ENCODE measurements at regions not wholly inside any gene's neighbourhood (a gene's known extent, or its start where the extent isn't known, plus 50 kb on each side); places are given as distances from the start of the nearest gene placed in this dataset.

GRCh38 chr2:238698451-238699306 lies 149.2 kb upstream of the TWIST2 start:
- H3K27ac ChIP-seq (ENCODE audit: low read length), result no peak overlapping the region
- H3K9ac ChIP-seq (ENCODE audit: low read length in 2 of 2), result no peak overlapping the region
- H3K9me3 ChIP-seq (ENCODE audit: control insufficient read depth in 2 of 2, low read length in 2 of 2), result no peaks in the 10 kb centered on the region
- peaks cover 38% of the 10 kb centered on the region for H3K4me1 ChIP-seq (ENCODE audit: control insufficient read depth, insufficient read depth, low read length)
- no peaks in the 10 kb centered on the region for H3K27me3 ChIP-seq (ENCODE audit: control insufficient read depth in 1 of 2, insufficient read depth in 2 of 2, low read length in 2 of 2)
- no peaks in the 10 kb centered on the region for H3K36me3 ChIP-seq (ENCODE audit: control insufficient read depth in 2 of 2, insufficient read depth in 2 of 2, low read length in 2 of 2)
- H3K4me3 ChIP-seq (ENCODE audit: low read length in 2 of 2), result no peak overlapping the region

GRCh38 chr2:238699307-238700116 lies 148.4 kb upstream of the TWIST2 start:
- no peak overlapping the region for H3K9ac ChIP-seq (ENCODE audit: low read length in 2 of 2)
- no peak overlapping the region for H3K27ac ChIP-seq (ENCODE audit: low read length)

GRCh38 chr2:238700117-238700457 lies 147.8 kb upstream of the TWIST2 start:
- Histone ChIP-seq H3K36me3 (ENCODE audit: control insufficient read depth in 2 of 2, insufficient read depth in 2 of 2, low read length in 2 of 2) (no peaks in the 10 kb centered on the region), H3K27me3 (ENCODE audit: control insufficient read depth in 1 of 2, insufficient read depth in 2 of 2, low read length in 2 of 2) (no peaks in the 10 kb centered on the region), H3K27ac (ENCODE audit: low read length) (no peak overlapping the region), H3K9me3 (ENCODE audit: control insufficient read depth in 2 of 2, low read length in 2 of 2) (no peaks in the 10 kb centered on the region), H3K4me1 (ENCODE audit: control insufficient read depth, insufficient read depth, low read length) (peaks cover 32% of the 10 kb centered on the region), H3K4me3 (ENCODE audit: low read length in 2 of 2) (no peak overlapping the region), H3K9ac (ENCODE audit: low read length in 2 of 2) (no peak overlapping the region)

More at GRCh38 chr2:238699307-238700116, 148.4 kb upstream of the TWIST2 start:
- no peak overlapping the region for H3K4me3 ChIP-seq (ENCODE audit: low read length in 2 of 2)
- peaks cover 38% of the 10 kb centered on the region for H3K4me1 ChIP-seq (ENCODE audit: control insufficient read depth, insufficient read depth, low read length)
- no peaks in the 10 kb centered on the region for H3K27me3 ChIP-seq (ENCODE audit: control insufficient read depth in 1 of 2, insufficient read depth in 2 of 2, low read length in 2 of 2)
- no peaks in the 10 kb centered on the region for H3K9me3 ChIP-seq (ENCODE audit: control insufficient read depth in 2 of 2, low read length in 2 of 2)
- H3K36me3 ChIP-seq (ENCODE audit: control insufficient read depth in 2 of 2, insufficient read depth in 2 of 2, low read length in 2 of 2), result no peaks in the 10 kb centered on the region

DNA sequence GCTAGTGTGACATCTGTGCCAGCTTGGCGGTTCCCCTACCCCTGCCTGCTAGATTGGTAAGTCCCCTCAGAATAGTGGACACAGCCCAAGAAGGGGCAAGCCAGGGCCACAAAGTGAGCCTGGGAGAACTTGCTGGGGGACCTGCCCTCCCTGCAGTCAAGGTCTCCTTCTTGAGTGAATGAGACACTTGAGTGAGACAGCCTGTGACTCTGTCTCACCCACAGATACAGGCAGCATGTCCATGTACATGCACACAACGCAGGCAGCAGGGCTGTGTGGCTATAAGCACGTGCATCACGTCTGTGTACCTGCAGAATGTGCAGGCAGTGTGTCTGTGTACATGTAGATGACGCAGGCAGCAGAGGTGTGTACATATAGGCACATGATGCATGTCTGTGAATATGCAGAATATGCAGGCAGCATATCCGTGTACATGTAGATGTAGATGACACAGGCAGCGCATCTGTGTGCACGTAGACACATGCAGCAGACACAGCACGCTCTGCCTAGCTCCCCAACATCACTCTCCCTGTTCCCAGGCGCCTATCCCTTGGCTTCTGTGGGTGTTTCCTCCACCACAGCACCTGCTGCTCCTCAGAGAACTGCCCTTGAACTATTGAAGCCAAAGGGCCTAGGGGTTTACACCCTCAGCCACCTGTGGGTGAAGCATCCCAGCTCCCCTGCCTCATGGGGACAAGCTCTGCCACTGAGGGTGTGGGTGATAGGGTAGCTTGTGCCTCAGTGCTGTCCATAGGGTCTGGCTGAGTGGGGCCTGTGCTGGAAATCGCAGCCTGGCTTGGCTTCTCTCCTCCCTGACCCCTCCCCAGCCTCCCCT lies 147.2 kb upstream of the TWIST2 start:
- no peaks in the 10 kb centered on the region for H3K27me3 ChIP-seq (ENCODE audit: control insufficient read depth in 1 of 2, insufficient read depth in 2 of 2, low read length in 2 of 2)
- H3K9ac ChIP-seq (ENCODE audit: low read length in 2 of 2), result no peak overlapping the region
- H3K4me3 ChIP-seq (ENCODE audit: low read length in 2 of 2), result no peak overlapping the region
- H3K9me3 ChIP-seq (ENCODE audit: control insufficient read depth in 2 of 2, low read length in 2 of 2), result no peaks in the 10 kb centered on the region
- peaks cover 27% of the 10 kb centered on the region for H3K4me1 ChIP-seq (ENCODE audit: control insufficient read depth, insufficient read depth, low read length)
- peak overlapping the region; percentile 41 for H3K27ac ChIP-seq (ENCODE audit: low read length)
- H3K36me3 ChIP-seq (ENCODE audit: control insufficient read depth in 2 of 2, insufficient read depth in 2 of 2, low read length in 2 of 2), result no peaks in the 10 kb centered on the region

- Histone ChIP-seq H3K9me3 (ENCODE audit: control insufficient read depth in 2 of 2, low read length in 2 of 2) (no peaks in the 10 kb centered on the region), H3K9ac (ENCODE audit: low read length in 2 of 2) (no peak overlapping the region), H3K27me3 (ENCODE audit: control insufficient read depth in 1 of 2, insufficient read depth in 2 of 2, low read length in 2 of 2) (no peaks in the 10 kb centered on the region), H3K36me3 (ENCODE audit: control insufficient read depth in 2 of 2, insufficient read depth in 2 of 2, low read length in 2 of 2) (no peaks in the 10 kb centered on the region), H3K4me1 (ENCODE audit: control insufficient read depth, insufficient read depth, low read length) (peaks cover 25% of the 10 kb centered on the region), H3K4me3 (ENCODE audit: low read length in 2 of 2) (no peak overlapping the region), H3K27ac (ENCODE audit: low read length) (peak overlapping the region; percentile 62)
Measured at GRCh38 chr2:238701341-238702206, 146.3 kb upstream of the TWIST2 start.

GRCh38 chr2:238702276-238703052 lies 145.4 kb upstream of the TWIST2 start:
- Histone ChIP-seq H3K9ac (ENCODE audit: low read length in 2 of 2) (no peak overlapping the region), H3K27me3 (ENCODE audit: control insufficient read depth in 1 of 2, insufficient read depth in 2 of 2, low read length in 2 of 2) (no peaks in the 10 kb centered on the region), H3K4me1 (ENCODE audit: control insufficient read depth, insufficient read depth, low read length) (peaks cover 25% of the 10 kb centered on the region), H3K36me3 (ENCODE audit: control insufficient read depth in 2 of 2, insufficient read depth in 2 of 2, low read length in 2 of 2) (no peaks in the 10 kb centered on the region), H3K9me3 (ENCODE audit: control insufficient read depth in 2 of 2, low read length in 2 of 2) (no peaks in the 10 kb centered on the region), H3K27ac (ENCODE audit: low read length) (peak overlapping the region; percentile 62), H3K4me3 (ENCODE audit: low read length in 2 of 2) (no peak overlapping the region)

- no peaks in the 10 kb centered on the region for H3K36me3 ChIP-seq (ENCODE audit: control insufficient read depth in 2 of 2, insufficient read depth in 2 of 2, low read length in 2 of 2)
- H3K4me3 ChIP-seq (ENCODE audit: low read length in 2 of 2), result no peak overlapping the region
- H3K27ac ChIP-seq (ENCODE audit: low read length), result peak overlapping the region; percentile 62
Measured at GRCh38 chr2:238703053-238703415, 144.9 kb upstream of the TWIST2 start.

GRCh38 chr2:238703436-238703835 lies 144.4 kb upstream of the TWIST2 start:
- Histone ChIP-seq H3K9ac (ENCODE audit: low read length in 2 of 2) (no peak overlapping the region), H3K36me3 (ENCODE audit: control insufficient read depth in 2 of 2, insufficient read depth in 2 of 2, low read length in 2 of 2) (no peaks in the 10 kb centered on the region), H3K27me3 (ENCODE audit: control insufficient read depth in 1 of 2, insufficient read depth in 2 of 2, low read length in 2 of 2) (no peaks in the 10 kb centered on the region), H3K9me3 (ENCODE audit: control insufficient read depth in 2 of 2, low read length in 2 of 2) (no peaks in the 10 kb centered on the region), H3K4me3 (ENCODE audit: low read length in 2 of 2) (no peak overlapping the region), H3K4me1 (ENCODE audit: control insufficient read depth, insufficient read depth, low read length) (peaks cover 24% of the 10 kb centered on the region), H3K27ac (ENCODE audit: low read length) (no peak overlapping the region)

More at GRCh38 chr2:238703053-238703415, 144.9 kb upstream of the TWIST2 start:
- Histone ChIP-seq H3K4me1 (ENCODE audit: control insufficient read depth, insufficient read depth, low read length) (peaks cover 25% of the 10 kb centered on the region), H3K27me3 (ENCODE audit: control insufficient read depth in 1 of 2, insufficient read depth in 2 of 2, low read length in 2 of 2) (no peaks in the 10 kb centered on the region), H3K9me3 (ENCODE audit: control insufficient read depth in 2 of 2, low read length in 2 of 2) (no peaks in the 10 kb centered on the region), H3K9ac (ENCODE audit: low read length in 2 of 2) (no peak overlapping the region)

GRCh38 chr2:238704471-238705225 lies 143.2 kb upstream of the TWIST2 start:
- Histone ChIP-seq H3K4me3 (ENCODE audit: low read length in 2 of 2) (no peak overlapping the region), H3K9ac (ENCODE audit: low read length in 2 of 2) (no peak overlapping the region), H3K27ac (ENCODE audit: low read length) (no peak overlapping the region), H3K4me1 (ENCODE audit: control insufficient read depth, insufficient read depth, low read length) (peaks cover 23% of the 10 kb centered on the region), H3K9me3 (ENCODE audit: control insufficient read depth in 2 of 2, low read length in 2 of 2) (no peaks in the 10 kb centered on the region), H3K27me3 (ENCODE audit: control insufficient read depth in 1 of 2, insufficient read depth in 2 of 2, low read length in 2 of 2) (no peaks in the 10 kb centered on the region), H3K36me3 (ENCODE audit: control insufficient read depth in 2 of 2, insufficient read depth in 2 of 2, low read length in 2 of 2) (no peaks in the 10 kb centered on the region)
